H1 (cell line): ENCODE measurements at regions not wholly inside any gene's neighbourhood (a gene's known extent, or its start where the extent isn't known, plus 50 kb on each side); places are given as distances from the start of the nearest gene placed in this dataset.

Experiments
- CTCF ChIA-PET: fragments of 300-600 bp; sonication (Branson Sonifier 250); formaldehyde crosslinking; loops from one replicate; lab custom pipeline; 2021; ENCODE audit not compliant: partially characterized antibody; lab: Charles Lee
- POLR2A ChIA-PET: fragments of 300-600 bp; sonication (Branson Sonifier 250); formaldehyde crosslinking; loops from one replicate; lab custom pipeline; 2021; ENCODE audit warnings: inconsistent platforms; ENCODE audit not compliant: partially characterized antibody; lab: Charles Lee
- DNase-seq, 2 experiments: peaks; one replicate each; pipeline versions ENCODE4 v3.0.0 to v3.0.0-alpha.2; 2010 to 2022; ENCODE audit warnings: low spot score in 2 of 2, low read depth in 1 of 2, mixed read lengths in 1 of 2
- FAIRE-seq: peaks from 2 replicates; lab custom pipeline; 2011; peaks lifted over from hg19 to GRCh38; lab: Jason Lieb, UNC
- H2AFZ ChIP-seq: 2 replicates; pipeline ENCODE4 v1.8.1; 2012; ENCODE audit warnings: low read length, inconsistent platforms
- H2AK5ac ChIP-seq: 2 replicates; pipeline ENCODE4 v1.6.1; 2013; ENCODE audit warnings: low read depth, low read length
- H2BK120ac ChIP-seq: replicated peaks from 2 replicates; pipeline ENCODE3; 2013; ENCODE audit warnings: low read depth, low read length, inconsistent platforms
- H2BK12ac ChIP-seq: 2 replicates; pipeline ENCODE4 v1.6.1; 2013; ENCODE audit warnings: low read depth, low read length
- H2BK15ac ChIP-seq: 2 replicates; pipeline ENCODE4 v1.6.1; 2013; ENCODE audit warnings: low read length
- H2BK20ac ChIP-seq: 2 replicates; pipeline ENCODE4 v1.6.1; 2013; ENCODE audit warnings: low read length
- H2BK5ac ChIP-seq: 2 replicates; pipeline ENCODE4 v1.6.1; 2013; ENCODE audit warnings: low read depth, low read length
- H3K14ac ChIP-seq: 2 replicates; pipeline ENCODE4 v1.6.1; 2013; ENCODE audit warnings: inconsistent platforms; ENCODE audit not compliant: insufficient read length
- H3K18ac ChIP-seq: 2 replicates; pipeline ENCODE4 v1.6.1; 2013; ENCODE audit warnings: low read length; ENCODE audit errors: extremely low read depth
- H3K23ac ChIP-seq: 2 replicates; pipeline ENCODE4 v1.6.1; 2013; ENCODE audit warnings: inconsistent platforms; ENCODE audit not compliant: insufficient read length
- H3K23me2 ChIP-seq: 2 replicates; pipeline ENCODE4 v1.6.1; 2013; ENCODE audit warnings: low read depth, low read length
- H3K27ac ChIP-seq: 2 replicates; pipeline ENCODE4 v1.6.1; 2011; ENCODE audit warnings: low read depth, low read length, inconsistent platforms
- H3K27me3 ChIP-seq, 4 experiments: replicated peaks in 1 of 4; 1 replicate in 1 of 4; 2 replicates in 3 of 4; pipeline versions ENCODE4 v1.6.1 to v1.8.1; 2011 to 2013; ENCODE audit warnings: low read length in 3 of 4, mild to moderate bottlenecking in 3 of 4, inconsistent platforms in 2 of 4, mixed read lengths in 2 of 4, moderate library complexity in 1 of 4; ENCODE audit not compliant: control insufficient read depth in 3 of 4, insufficient read depth in 3 of 4; ENCODE audit errors: extremely low read depth in 1 of 4
- H3K36me3 ChIP-seq, 4 experiments: 2 replicates each; pipeline versions ENCODE4 v1.6.1 to v1.8.1; 2011 to 2013; ENCODE audit warnings: mild to moderate bottlenecking in 4 of 4, low read length in 3 of 4, moderate library complexity in 2 of 4, control low read depth in 1 of 4, inconsistent platforms in 1 of 4; ENCODE audit not compliant: insufficient read depth in 4 of 4, control insufficient read depth in 2 of 4
- H3K4ac ChIP-seq: replicated peaks from 2 replicates; pipeline ENCODE3; 2013; ENCODE audit warnings: low read length, low read depth, mixed read lengths, inconsistent platforms; ENCODE audit not compliant: insufficient read length
- H3K4me1 ChIP-seq, 4 experiments: replicated peaks in 1 of 4; 1 replicate in 1 of 4; 2 replicates in 3 of 4; pipeline versions ENCODE4 v1.6.1 to v1.8.1; 2011 to 2013; ENCODE audit warnings: low read length in 3 of 4, inconsistent platforms in 2 of 4, mixed read lengths in 1 of 4; ENCODE audit not compliant: insufficient read depth in 4 of 4, control insufficient read depth in 3 of 4
- H3K4me2 ChIP-seq, 2 experiments: 2 replicates each; pipeline versions ENCODE4 v1.6.1 to v1.8.1; 2011 to 2013; ENCODE audit warnings: low read depth in 2 of 2, low read length in 2 of 2, control low read depth in 1 of 2, inconsistent platforms in 1 of 2, mild to moderate bottlenecking in 1 of 2; ENCODE audit not compliant: insufficient read depth in 1 of 2
- H3K4me3 ChIP-seq, 4 experiments: fragments of 200-600, 300-600 bp in 1 of 4; sonication (generic), shearing (Covaris generic), sonication (Bioruptor Twin) in 1 of 4; 2 replicates each; pipeline versions ENCODE4 v1.5.1 to v1.8.1; 2011 to 2016; ENCODE audit warnings: low read length in 4 of 4, low read depth in 3 of 4, control low read depth in 2 of 4, inconsistent platforms in 2 of 4, mild to moderate bottlenecking in 2 of 4, mixed read lengths in 1 of 4, moderate library complexity in 1 of 4; ENCODE audit not compliant: insufficient read depth in 2 of 4; ENCODE audit errors: extremely low read depth in 1 of 4
- H3K56ac ChIP-seq: replicated peaks from 2 replicates; pipeline ENCODE3; 2013; ENCODE audit warnings: low read depth, mild to moderate bottlenecking, mixed read lengths, low read length, inconsistent platforms; ENCODE audit not compliant: insufficient read length
- H3K79me1 ChIP-seq: 2 replicates; pipeline ENCODE4 v1.6.1; 2013; ENCODE audit warnings: low read depth, low read length, control low read depth
- H3K79me2 ChIP-seq, 2 experiments: 2 replicates each; pipeline versions ENCODE4 v1.6.1 to v1.8.1; 2012 to 2013; ENCODE audit warnings: low read length in 2 of 2, mild to moderate bottlenecking in 2 of 2, inconsistent platforms in 1 of 2; ENCODE audit not compliant: insufficient read depth in 2 of 2, control insufficient read depth in 1 of 2
- H3K9ac ChIP-seq, 4 experiments: replicated peaks in 1 of 4; 1 replicate in 1 of 4; 2 replicates in 3 of 4; pipeline versions ENCODE4 v1.6.1 to v1.8.1; 2011 to 2013; ENCODE audit warnings: low read depth in 3 of 4, low read length in 3 of 4, control low read depth in 2 of 4, mild to moderate bottlenecking in 2 of 4, moderate library complexity in 2 of 4, inconsistent platforms in 1 of 4; ENCODE audit errors: extremely low read depth in 1 of 4
- H3K9me3 ChIP-seq, 2 experiments: 2 replicates each; pipeline versions ENCODE4 v1.6.1 to v1.8.1; 2012 to 2013; ENCODE audit warnings: mild to moderate bottlenecking in 2 of 2, moderate library complexity in 2 of 2, control low read depth in 1 of 2, inconsistent platforms in 1 of 2, low read depth in 1 of 2, low read length in 1 of 2, mixed read lengths in 1 of 2; ENCODE audit not compliant: insufficient read depth in 2 of 2
- H4K20me1 ChIP-seq, 2 experiments: replicated peaks in 1 of 2; 2 replicates each; pipeline versions ENCODE3 to v1.8.1; 2011 to 2013; ENCODE audit warnings: inconsistent platforms in 2 of 2, low read length in 2 of 2, mild to moderate bottlenecking in 1 of 2; ENCODE audit not compliant: insufficient read depth in 2 of 2, control insufficient read depth in 1 of 2
- H4K5ac ChIP-seq: 2 replicates; pipeline ENCODE4 v1.6.1; 2013; ENCODE audit warnings: low read length, low read depth, mixed read lengths, inconsistent platforms; ENCODE audit not compliant: insufficient read length
- H4K8ac ChIP-seq: 2 replicates; pipeline ENCODE4 v1.8.0; 2013; ENCODE audit warnings: mild to moderate bottlenecking, moderate library complexity, low read length, inconsistent platforms; ENCODE audit not compliant: insufficient read depth; ENCODE audit errors: extremely low read depth
- H4K91ac ChIP-seq: replicated peaks from 2 replicates; pipeline ENCODE3; 2013; ENCODE audit warnings: low read length, mixed read lengths, inconsistent platforms; ENCODE audit not compliant: insufficient read length
- BRCA1 ChIP-seq: IDR thresholded peaks from 2 replicates; pipeline ENCODE4 v1.6.1; 2012; ENCODE audit warnings: low read depth, low read length, improper control_type of control experiment
- CBX8 ChIP-seq: fragments of 300-800, 300-1000 bp; sonication (generic); IDR thresholded peaks from 2 replicates; pipeline ENCODE4 v1.7.1; 2016; ENCODE audit warnings: low read depth, low read length, borderline replicate concordance
- CHD2 ChIP-seq: IDR thresholded peaks from 2 replicates; pipeline ENCODE4 v1.6.1; 2012; ENCODE audit warnings: low read length, improper control_type of control experiment
- HDAC6 ChIP-seq: IDR thresholded peaks from one replicate; pipeline ENCODE4 v1.7.1; 2012; ENCODE audit warnings: low read depth, mild to moderate bottlenecking, inconsistent platforms, low read length, moderate library complexity
- MAFK ChIP-seq: IDR thresholded peaks from 2 replicates; pipeline ENCODE4 v1.6.1; 2012; ENCODE audit warnings: low read depth, mild to moderate bottlenecking, improper control_type of control experiment, low read length
- PHF8 ChIP-seq: fragments of 200-600 bp; sonication (generic); conservative IDR thresholded peaks from 2 replicates; pipeline ENCODE4 v1.7.1; 2012; ENCODE audit warnings: low read depth, mild to moderate bottlenecking, inconsistent platforms, low read length, moderate library complexity
- RAD21 ChIP-seq, 2 experiments: IDR thresholded peaks in 1 of 2; conservative IDR thresholded peaks in 1 of 2; 2 replicates each; pipeline ENCODE4 v1.6.1; 2011; ENCODE audit warnings: low read depth in 2 of 2, low read length in 2 of 2, improper control_type of control experiment in 1 of 2, inconsistent platforms in 1 of 2, mild to moderate bottlenecking in 1 of 2, moderate library complexity in 1 of 2
- RBBP5 ChIP-seq: IDR thresholded peaks from 2 replicates; pipeline ENCODE4 v1.7.1; 2012; ENCODE audit warnings: low read depth, mild to moderate bottlenecking, inconsistent platforms, low read length, moderate library complexity, borderline replicate concordance
- SIN3A ChIP-seq, 2 experiments: IDR thresholded peaks in 1 of 2; conservative IDR thresholded peaks in 1 of 2; 2 replicates each; pipeline ENCODE4 v1.6.1; 2011 to 2012; ENCODE audit warnings: low read length in 2 of 2, improper control_type of control experiment in 1 of 2, low read depth in 1 of 2, mild to moderate bottlenecking in 1 of 2
- SP1 ChIP-seq: IDR thresholded peaks from 2 replicates; pipeline ENCODE4 v1.6.1; 2011; ENCODE audit warnings: low read depth, low read length
- SP2 ChIP-seq: IDR thresholded peaks from 2 replicates; pipeline ENCODE4 v1.6.1; 2012; ENCODE audit warnings: mild to moderate bottlenecking, low read length, inconsistent platforms
- TBP ChIP-seq: IDR thresholded peaks from 2 replicates; pipeline ENCODE4 v1.6.1; 2011; ENCODE audit warnings: low read depth, low read length, improper control_type of control experiment
- TEAD4 ChIP-seq: IDR thresholded peaks from 2 replicates; pipeline ENCODE4 v1.6.1; 2012; ENCODE audit warnings: low read depth, low read length, inconsistent platforms, mixed read lengths
- WGBS, 2 experiments: shearing (Covaris generic) in 1 of 2; methylation state at CpG; one replicate each; pipeline versions ENCODE4 v1.1.6 to v1.1.7; 2013 to 2015; ENCODE audit warnings: low lambda C conversion rate in 2 of 2, mixed read lengths in 2 of 2, inconsistent platforms in 1 of 2, low coverage in 1 of 2, missing lambda C conversion rate in 1 of 2; ENCODE audit not compliant: insufficient replicate concordance in 2 of 2, insufficient coverage in 1 of 2, insufficient read length in 1 of 2; ENCODE audit errors: extremely low coverage in 1 of 2, missing lambda C conversion rate in 1 of 2; 5-methylcytosine and 5-hydroxymethylcytosine counted together
- TF ChIP-seq, protein P1 (sequence below): IDR thresholded peaks from 2 replicates; pipeline ENCODE4 v1.6.1; 2012; ENCODE audit warnings: inconsistent platforms

- no peak for TF ChIP-seq TEAD4
Measured at GRCh38 chrY:7835416-7835815, 923.9 kb upstream of the AMELY start (continued).

- Histone ChIP-seq H3K9me3 (no peaks in the 10 kb centered on the region), H3K56ac (no peak overlapping the region), H3K27me3 (peaks cover 36 to 84% (median 65%) of the 10 kb centered on the region in 4 experiments), H2BK20ac (no peak overlapping the region), H3K4me3 (no peak overlapping the region), H4K5ac (no peak overlapping the region), H3K79me2 (no peaks in the 10 kb centered on the region), H3K4me2 (no peak overlapping the region), H3K18ac (no peak overlapping the region), H3K4ac (no peak overlapping the region), H4K91ac (no peak overlapping the region), H3K79me1 (no peaks in the 10 kb centered on the region), H3K9ac (no peak overlapping the region), H3K27ac (no peak overlapping the region), H3K23ac (no peak overlapping the region), H2BK12ac (no peak overlapping the region), H2AFZ (no peak overlapping the region), H3K4me1 (peaks cover 0 to 4% (median 0%) of the 10 kb centered on the region in 4 experiments; a peak in 2 of 7 replicates), H3K36me3 (no peaks in the 10 kb centered on the region), H3K14ac (no peak overlapping the region), H2AK5ac (no peak overlapping the region), H2BK120ac (no peak overlapping the region), H2BK5ac (no peak overlapping the region), H4K8ac (no peak overlapping the region), H4K20me1 (peaks cover 0 to 2% of the 10 kb centered on the region in 2 experiments), H3K23me2 (no peaks in the 10 kb centered on the region), H2BK15ac (no peak overlapping the region)
- ChIA-PET CTCF (no interaction called here), POLR2A (no interaction called here)
- 100% methylated on average over 1 of the region's 2 CpGs; no CpG with 5 or more reads in 1 of the 2 experiments for WGBS, 2 experiments
- FAIRE-seq: no peak
- no peak for DNase-seq
- TF ChIP-seq HDAC6 (no peak), SIN3A (conservative IDR thresholded peaks at IDR 0.05 in 1 of 2, IDR thresholded peaks at IDR 0.05 in 1 of 2; ENCODE audit: low read depth in 1 of 2, low read length in 2 of 2) (no peak), CHD2 (no peak), SP2 (no peak), TBP (no peak), CBX8 (no peak), SP1 (no peak), RAD21 (IDR thresholded peaks at IDR 0.05 in 1 of 2, conservative IDR thresholded peaks at IDR 0.05 in 1 of 2; ENCODE audit: low read depth in 2 of 2, low read length in 2 of 2) (no peak), PHF8 (no peak), MAFK (no peak), BRCA1 (no peak), RBBP5 (no peak)
- TF ChIP-seq, protein P1, sequence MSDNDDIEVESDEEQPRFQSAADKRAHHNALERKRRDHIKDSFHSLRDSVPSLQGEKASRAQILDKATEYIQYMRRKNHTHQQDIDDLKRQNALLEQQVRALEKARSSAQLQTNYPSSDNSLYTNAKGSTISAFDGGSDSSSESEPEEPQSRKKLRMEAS: no peak
Measured at GRCh38 chrY:7834284-7834683, 922.7 kb upstream of the AMELY start.
